Activated naive CD4-positive, alpha-beta T cell treated with anti-CD3 and anti-CD28 coated beads, Interleukin-2, amount 10 ng/mL, durations not matched to agents 7 days and 5 days (primary cell): ENCODE measurements at regions not wholly inside any gene's neighbourhood (a gene's known extent, or its start where the extent isn't known, plus 50 kb on each side); places are given as distances from the start of the nearest gene placed in this dataset.
"Not testable (repeated sequence)": the region's sequence is repeated elsewhere in the genome, so short reads cannot be mapped to it uniquely, and the experiment has no call there.

Experiments
- CTCF ChIA-PET: fragments of 350-600 bp; sonication (Branson Sonifier 250); formaldehyde crosslinking; loops from one replicate; lab custom pipeline; 2021; ENCODE audit warnings: antibody characterized with exemption; lab: Charles Lee
- DNase-seq: peaks from one replicate; pipeline ENCODE4 v3.0.0-alpha.2; 2020
- H3K27ac Mint-ChIP-seq: one replicate; pipeline ENCODE4 v1.8.0; 2021; ENCODE audit warnings: mild to moderate bottlenecking, moderate library complexity, mixed read lengths
- H3K27me3 Mint-ChIP-seq: one replicate; pipeline ENCODE4 v1.8.0; 2021; ENCODE audit warnings: mild to moderate bottlenecking, mixed read lengths
- H3K36me3 Mint-ChIP-seq: one replicate; pipeline ENCODE4 v1.8.0; 2021; ENCODE audit warnings: mixed read lengths
- H3K4me1 Mint-ChIP-seq: one replicate; pipeline ENCODE4 v1.8.0; 2021; ENCODE audit warnings: mixed read lengths
- H3K4me3 Mint-ChIP-seq: one replicate; pipeline ENCODE4 v1.8.0; 2021; ENCODE audit warnings: mild to moderate bottlenecking, moderate library complexity, mixed read lengths
- H3K9me3 Mint-ChIP-seq: one replicate; pipeline ENCODE4 v1.8.0; 2021; ENCODE audit warnings: mixed read lengths

DNA sequence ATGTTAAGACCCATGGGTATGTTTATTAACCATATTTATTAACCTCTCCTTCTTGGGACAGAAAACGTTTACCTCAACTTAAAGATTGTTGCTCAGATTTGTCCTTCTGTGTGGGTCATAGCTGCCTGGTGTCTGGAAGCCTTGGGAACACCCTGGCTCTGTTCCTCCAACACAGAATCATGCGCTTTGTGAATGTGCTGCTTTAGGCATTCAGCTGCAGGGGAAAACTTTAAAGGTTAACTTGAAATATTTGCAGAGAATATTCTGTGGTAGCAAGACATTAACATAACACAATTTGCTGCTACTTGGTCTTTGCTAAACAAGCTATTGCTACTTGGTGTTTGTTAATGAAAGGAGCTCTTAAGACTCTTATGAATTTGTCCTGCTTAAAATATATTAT, 50.5 kb upstream of the THOC3 start:
- H3K36me3 Mint-ChIP-seq, H3K9me3 Mint-ChIP-seq, CTCF ChIA-PET, H3K27me3 Mint-ChIP-seq, H3K4me1 Mint-ChIP-seq, DNase-seq, H3K27ac Mint-ChIP-seq, H3K4me3 Mint-ChIP-seq: not testable (repeated sequence)

DNA sequence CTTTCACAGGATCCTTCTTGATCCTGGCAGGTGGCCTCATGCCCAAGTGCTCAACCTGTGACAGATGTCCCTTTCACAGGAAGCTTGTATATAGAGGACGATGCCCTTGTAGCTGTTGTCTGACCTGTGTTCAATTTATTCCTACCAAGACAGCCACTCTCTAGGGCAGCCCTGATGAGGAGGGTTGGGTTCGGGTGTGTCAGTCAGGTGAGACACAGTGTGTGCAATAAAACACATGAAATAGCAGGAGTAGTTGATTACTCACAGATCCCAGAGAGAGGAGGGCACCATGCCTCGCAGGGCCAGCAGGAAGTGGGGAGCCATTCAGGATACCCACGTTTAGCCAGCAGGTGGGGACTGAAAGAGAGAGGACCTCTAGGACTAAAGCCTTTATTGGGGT, 52.7 kb upstream of the THOC3 start:
- H3K36me3 Mint-ChIP-seq, CTCF ChIA-PET, H3K4me1 Mint-ChIP-seq, DNase-seq, H3K27ac Mint-ChIP-seq, H3K9me3 Mint-ChIP-seq, H3K27me3 Mint-ChIP-seq, H3K4me3 Mint-ChIP-seq: not testable (repeated sequence)

DNA sequence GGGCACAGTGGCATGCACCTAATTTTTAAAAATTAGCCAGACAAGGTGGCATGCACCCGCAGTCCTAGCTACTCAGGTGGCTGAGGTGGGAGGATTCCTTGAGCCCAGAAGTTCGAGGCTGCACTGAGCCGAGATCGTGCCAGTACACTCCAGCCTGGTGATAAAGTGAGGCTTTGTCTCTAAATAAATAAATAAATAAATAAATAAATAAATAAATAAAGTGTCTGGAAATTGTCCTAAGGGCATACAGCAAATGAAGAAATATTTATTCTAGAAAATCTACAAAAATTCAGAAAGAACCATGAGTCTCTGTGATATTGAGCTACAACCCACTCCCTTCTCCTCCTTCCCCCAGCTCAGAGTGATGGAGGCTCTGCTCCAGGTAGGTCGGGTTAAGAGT, 55.4 kb upstream of the THOC3 start:
- H3K4me3 Mint-ChIP-seq, H3K9me3 Mint-ChIP-seq, H3K4me1 Mint-ChIP-seq, H3K27me3 Mint-ChIP-seq, H3K36me3 Mint-ChIP-seq, CTCF ChIA-PET, H3K27ac Mint-ChIP-seq, DNase-seq: not testable (repeated sequence)

DNA sequence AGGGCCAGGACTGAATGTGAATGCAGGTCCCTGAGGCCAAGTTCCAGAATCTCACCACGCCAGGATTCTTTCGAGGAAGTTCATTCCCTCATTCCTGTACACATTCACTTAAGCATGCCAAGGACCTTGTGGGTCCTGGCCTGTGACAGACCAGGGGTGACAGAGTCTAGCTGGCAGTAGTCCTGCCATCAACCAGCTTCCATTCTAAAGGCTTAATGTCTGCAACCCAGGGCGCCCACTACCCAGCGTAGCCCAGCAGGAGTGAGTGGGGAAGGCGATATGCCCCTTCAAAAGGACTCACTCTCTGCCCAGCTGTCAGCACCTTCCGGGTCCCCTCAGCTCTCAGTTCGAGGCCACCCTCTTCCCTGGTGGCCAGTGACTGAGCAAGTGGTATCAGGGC, 61.3 kb upstream of the THOC3 start:
- H3K4me3 Mint-ChIP-seq, H3K4me1 Mint-ChIP-seq, H3K27me3 Mint-ChIP-seq, CTCF ChIA-PET, H3K27ac Mint-ChIP-seq, H3K36me3 Mint-ChIP-seq, DNase-seq, H3K9me3 Mint-ChIP-seq: not testable (repeated sequence)

DNA sequence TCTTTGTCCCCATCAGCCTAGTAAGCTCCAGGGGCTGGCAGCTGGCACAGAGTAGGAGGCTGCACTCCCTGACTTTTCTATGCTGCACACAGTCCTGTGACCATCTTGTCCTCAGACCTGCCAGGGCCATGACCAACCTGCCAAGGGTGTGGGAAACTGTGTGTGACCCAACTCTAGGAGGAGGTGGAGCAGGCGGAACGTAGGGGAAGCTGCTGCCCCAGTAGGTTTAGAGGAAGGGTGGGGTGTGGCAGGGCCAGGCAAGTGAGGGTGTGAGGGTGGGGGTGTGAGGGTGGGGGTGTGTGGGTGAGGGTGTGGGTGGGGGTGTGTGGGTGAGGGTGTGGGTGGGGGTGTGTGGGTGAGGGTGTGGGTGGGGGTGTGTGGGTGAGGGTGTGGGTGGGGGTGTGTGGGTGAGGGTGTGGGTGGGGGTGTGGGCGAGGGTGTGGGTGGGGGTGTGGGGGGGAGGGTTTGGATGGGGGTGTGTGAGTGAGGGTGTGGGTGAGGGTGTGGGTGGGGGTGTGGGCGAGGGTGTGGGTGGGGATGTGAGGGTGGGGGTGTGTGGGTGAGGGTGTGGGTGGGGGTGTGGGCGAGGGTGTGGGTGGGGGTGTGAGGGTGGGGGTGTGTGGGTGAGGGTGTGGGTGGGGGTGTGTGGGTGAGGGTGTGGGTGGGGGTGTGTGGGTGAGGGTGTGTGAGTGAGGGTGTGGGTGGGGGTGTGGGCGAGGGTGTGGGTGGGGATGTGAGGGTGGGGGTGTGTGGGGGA, 62.4 kb upstream of the THOC3 start:
- H3K36me3 Mint-ChIP-seq, H3K4me3 Mint-ChIP-seq, H3K27ac Mint-ChIP-seq, CTCF ChIA-PET, H3K9me3 Mint-ChIP-seq, H3K27me3 Mint-ChIP-seq, DNase-seq, H3K4me1 Mint-ChIP-seq: not testable (repeated sequence)

DNA sequence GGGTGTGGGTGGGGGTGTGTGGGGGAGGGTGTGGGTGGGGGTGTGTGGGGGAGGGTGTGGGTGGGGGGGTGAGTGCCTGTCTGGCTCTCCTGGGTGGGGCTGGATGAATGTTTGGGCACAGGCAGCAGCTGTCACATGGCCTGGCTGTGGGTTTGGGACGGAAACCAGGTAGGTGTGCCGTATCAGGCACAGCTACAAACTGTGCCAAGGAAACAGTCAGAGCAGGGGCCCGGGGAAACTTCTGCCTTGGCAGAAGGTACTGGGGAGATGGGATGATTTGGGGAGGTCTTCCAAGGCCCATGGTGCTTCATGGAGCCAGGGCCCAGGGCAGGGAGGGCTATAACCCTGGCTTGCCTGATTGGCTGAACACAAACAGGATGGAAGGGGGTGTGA, 63.0 kb upstream of the THOC3 start:
- H3K27ac Mint-ChIP-seq, H3K9me3 Mint-ChIP-seq, H3K4me3 Mint-ChIP-seq, CTCF ChIA-PET, DNase-seq, H3K36me3 Mint-ChIP-seq, H3K27me3 Mint-ChIP-seq: not testable (repeated sequence)
- peaks cover 14% of the 10 kb centered on the region for H3K4me1 Mint-ChIP-seq

DNA sequence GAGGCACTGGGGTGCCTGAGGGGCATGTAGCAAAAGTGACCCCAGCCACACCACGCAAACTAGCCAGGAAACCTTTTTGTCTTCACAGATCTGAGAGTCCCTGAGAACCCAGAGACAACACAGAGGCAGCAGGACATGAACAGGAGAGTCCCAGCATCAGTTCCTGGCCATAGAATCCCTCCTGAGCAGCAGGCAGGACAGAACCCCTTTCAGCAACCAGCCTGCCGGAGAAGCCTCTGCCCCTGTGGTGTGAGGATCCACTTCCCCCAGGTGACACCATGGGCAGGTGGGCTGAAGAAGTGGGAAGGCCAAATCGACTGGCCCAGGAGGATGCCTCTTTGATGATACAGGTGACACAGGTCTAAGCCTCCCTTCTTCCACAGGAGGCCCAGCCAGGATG, 65.1 kb upstream of the THOC3 start:
- H3K4me3 Mint-ChIP-seq, H3K27ac Mint-ChIP-seq, CTCF ChIA-PET, H3K36me3 Mint-ChIP-seq, H3K9me3 Mint-ChIP-seq, DNase-seq: not testable (repeated sequence)
- H3K27me3 Mint-ChIP-seq: peaks cover 14% of the 10 kb centered on the region
- H3K4me1 Mint-ChIP-seq: peaks cover 21% of the 10 kb centered on the region

GRCh38 chr5:176034407-176035200, 66.5 kb upstream of the THOC3 start:
- Mint-ChIP-seq H3K4me1 (peaks cover 28% of the 10 kb centered on the region), H3K27me3 (peaks cover 14% of the 10 kb centered on the region), H3K4me3 (peak overlapping the region; percentile 55), H3K27ac (peak overlapping the region; percentile 80)
- H3K9me3 Mint-ChIP-seq, H3K36me3 Mint-ChIP-seq, CTCF ChIA-PET: not testable (repeated sequence)
- DNase-seq: peak; percentile 57

DNA sequence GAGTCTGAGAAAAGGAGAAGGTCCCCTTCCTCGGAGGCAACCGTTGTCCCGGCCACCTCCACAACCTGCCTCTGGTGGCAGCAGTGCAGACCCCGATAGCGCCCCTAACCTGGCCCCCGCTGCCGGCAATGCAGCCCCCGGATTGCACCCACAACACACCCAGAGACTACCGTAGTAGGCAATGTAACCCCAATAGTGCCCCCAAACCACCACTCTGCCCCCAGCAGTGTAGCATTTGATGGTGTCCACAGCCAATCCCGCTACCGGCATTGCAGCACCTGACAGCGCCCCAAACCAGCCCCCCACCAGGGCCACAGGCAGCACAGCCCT, 67.1 kb upstream of the THOC3 start:
- peaks cover 30% of the 10 kb centered on the region for H3K4me1 Mint-ChIP-seq
- H3K27ac Mint-ChIP-seq: peak overlapping the region; percentile 80
- H3K36me3 Mint-ChIP-seq, H3K9me3 Mint-ChIP-seq, CTCF ChIA-PET, DNase-seq: not testable (repeated sequence)
- peaks cover 14% of the 10 kb centered on the region for H3K27me3 Mint-ChIP-seq
- H3K4me3 Mint-ChIP-seq: peak overlapping the region; percentile 55

GRCh38 chr5:176035816-176036308, 67.7 kb upstream of the THOC3 start:
- peak overlapping the region; percentile 47 for H3K27ac Mint-ChIP-seq
- peaks cover 31% of the 10 kb centered on the region for H3K4me1 Mint-ChIP-seq
- H3K4me3 Mint-ChIP-seq: peak overlapping the region; percentile 5
- H3K9me3 Mint-ChIP-seq, DNase-seq, CTCF ChIA-PET, H3K36me3 Mint-ChIP-seq: not testable (repeated sequence)
- H3K27me3 Mint-ChIP-seq: peaks cover 14% of the 10 kb centered on the region

DNA sequence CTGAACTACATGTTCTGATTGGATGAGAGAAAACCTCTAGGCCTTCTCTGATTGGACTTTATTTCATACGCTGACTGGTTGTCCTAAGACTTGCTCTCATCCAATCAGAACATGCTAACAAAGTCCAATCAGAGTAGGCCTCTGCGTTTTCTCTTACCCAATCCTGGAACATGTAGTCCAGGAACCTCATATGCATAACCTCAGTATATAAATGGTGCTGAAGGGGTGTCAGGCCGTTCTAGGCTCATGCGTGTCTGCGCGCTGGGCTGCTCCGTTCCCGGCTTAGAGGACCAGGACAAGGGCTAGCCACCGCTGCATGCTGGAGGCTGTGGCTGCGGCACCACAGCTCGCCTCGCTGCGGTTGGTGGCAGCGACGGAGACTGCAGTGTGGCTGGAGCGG, 68.3 kb upstream of the THOC3 start:
- CTCF ChIA-PET, H3K36me3 Mint-ChIP-seq, DNase-seq, H3K9me3 Mint-ChIP-seq: not testable (repeated sequence)
- Mint-ChIP-seq H3K4me3 (peak overlapping the region; percentile 5), H3K4me1 (peaks cover 31% of the 10 kb centered on the region), H3K27me3 (peaks cover 14% of the 10 kb centered on the region), H3K27ac (peak overlapping the region; percentile 47)

DNA sequence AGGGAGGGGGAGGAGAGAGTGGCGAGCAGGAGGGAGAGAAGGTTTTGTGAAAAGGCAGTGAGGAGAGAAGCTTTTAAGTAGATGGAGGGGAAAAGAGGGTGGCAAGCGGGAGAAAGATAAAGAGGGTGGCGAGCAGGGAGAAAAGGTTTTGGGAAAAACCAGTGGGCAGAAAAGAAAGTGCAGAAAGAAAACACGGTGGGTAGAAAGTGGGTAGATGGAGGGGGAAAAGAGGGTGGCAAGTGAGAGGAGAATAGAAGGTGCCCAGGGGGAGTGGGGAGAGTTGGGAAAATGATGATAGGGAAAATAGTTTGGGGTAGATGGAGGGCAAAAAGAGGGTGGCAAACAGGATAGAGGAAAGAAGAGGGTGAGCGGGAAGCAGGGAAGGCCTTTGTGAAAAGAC, 69.1 kb upstream of the THOC3 start:
- H3K27ac Mint-ChIP-seq, H3K36me3 Mint-ChIP-seq, H3K9me3 Mint-ChIP-seq, H3K4me3 Mint-ChIP-seq, DNase-seq, CTCF ChIA-PET: not testable (repeated sequence)
- peaks cover 14% of the 10 kb centered on the region for H3K27me3 Mint-ChIP-seq
- peaks cover 36% of the 10 kb centered on the region for H3K4me1 Mint-ChIP-seq

DNA sequence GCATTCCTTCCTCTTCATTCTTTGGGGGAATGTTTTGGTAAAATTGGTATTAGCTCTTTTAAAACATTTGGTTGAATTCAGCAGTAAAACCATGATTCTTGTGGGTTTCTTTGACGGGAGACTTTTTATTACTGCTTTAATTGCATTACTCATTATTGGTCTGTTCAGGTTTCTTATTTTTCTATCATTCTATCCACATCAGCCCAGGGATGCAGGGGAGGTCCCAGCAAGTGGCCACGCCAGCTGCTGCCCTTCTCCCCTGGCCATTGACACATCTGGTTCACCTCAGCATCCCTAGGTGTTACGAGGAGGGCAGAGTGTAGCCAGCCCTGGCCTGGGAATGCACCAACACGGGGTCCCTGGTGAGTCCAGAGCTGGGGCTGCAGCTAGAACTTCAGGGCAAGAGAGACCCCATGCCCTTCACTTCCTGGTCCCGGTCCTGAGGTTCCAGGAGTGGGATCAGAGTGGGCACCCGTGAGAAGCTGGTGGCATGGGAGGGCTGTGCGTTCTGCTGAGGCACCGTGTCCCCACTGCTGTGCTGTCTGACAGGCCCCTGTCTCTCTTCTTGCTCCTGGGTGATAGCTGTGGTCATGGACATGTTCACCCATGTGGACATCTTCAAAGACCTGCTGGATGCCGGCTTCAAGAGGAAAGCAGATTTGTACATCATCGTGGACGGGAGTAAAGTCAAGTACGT, 72.1 kb upstream of the THOC3 start:
- CTCF ChIA-PET, H3K27ac Mint-ChIP-seq, H3K9me3 Mint-ChIP-seq, H3K36me3 Mint-ChIP-seq, H3K4me3 Mint-ChIP-seq, DNase-seq: not testable (repeated sequence)
- peaks cover 33% of the 10 kb centered on the region for H3K4me1 Mint-ChIP-seq
- H3K27me3 Mint-ChIP-seq: peaks cover 14% of the 10 kb centered on the region

GRCh38 chr5:176041248-176041994, 73.3 kb upstream of the THOC3 start:
- H3K4me3 Mint-ChIP-seq: not testable (repeated sequence)
- H3K27me3 Mint-ChIP-seq: peaks cover 14% of the 10 kb centered on the region

More at GRCh38 chr5:176041248-176041994, 73.3 kb upstream of the THOC3 start:
- Mint-ChIP-seq H3K4me1 (peaks cover 24% of the 10 kb centered on the region), H3K27ac (peak overlapping the region; percentile 12)
- H3K9me3 Mint-ChIP-seq, DNase-seq, H3K36me3 Mint-ChIP-seq, CTCF ChIA-PET: not testable (repeated sequence)
